Thymus (tissue), 11 donors: ENCODE measurements at regions not wholly inside any gene's neighbourhood (a gene's known extent, or its start where the extent isn't known, plus 50 kb on each side); places are given as distances from the start of the nearest gene placed in this dataset.

Experiments used
- DNase-seq, 9 donors: peaks; one replicate each; pipeline ENCODE4 v3.0.0-alpha.2; 2013; ENCODE audit warnings: low spot score in 9 of 9, low read depth in 6 of 9, missing footprints in 1 of 9
- H3K27ac ChIP-seq, 2 donors: one replicate each; pipeline ENCODE4 v1.5.1; 2013; ENCODE audit warnings: control low read depth in 1 of 2, low read depth in 1 of 2, low read length in 1 of 2, mild to moderate bottlenecking in 1 of 2, moderate library complexity in 1 of 2
- H3K27me3 ChIP-seq, 2 donors: one replicate each; pipeline ENCODE4 v1.5.1; 2013; ENCODE audit warnings: low read length in 1 of 2; ENCODE audit not compliant: control insufficient read depth in 2 of 2, insufficient read depth in 1 of 2
- H3K36me3 ChIP-seq, 2 donors: one replicate each; pipeline ENCODE4 v1.5.1; 2013; ENCODE audit warnings: low read length in 1 of 2, mild to moderate bottlenecking in 1 of 2, moderate library complexity in 1 of 2; ENCODE audit not compliant: control insufficient read depth in 2 of 2, insufficient read depth in 2 of 2
- H3K4me1 ChIP-seq, 2 donors: one replicate each; pipeline ENCODE4 v1.5.1; 2013; ENCODE audit warnings: low read length in 2 of 2; ENCODE audit not compliant: control insufficient read depth in 2 of 2, insufficient read depth in 2 of 2
- H3K4me3 ChIP-seq, 2 donors: one replicate each; pipeline ENCODE4 v1.5.1; 2013; ENCODE audit warnings: low read length in 2 of 2, control low read depth in 1 of 2, mild to moderate bottlenecking in 1 of 2
- H3K9me3 ChIP-seq, 2 donors: one replicate each; pipeline ENCODE4 v1.5.1; 2013; ENCODE audit warnings: low read length in 1 of 2, mild to moderate bottlenecking in 1 of 2; ENCODE audit not compliant: control insufficient read depth in 2 of 2, insufficient read depth in 1 of 2
- WGBS: extraction: QIAGEN DNeasy Blood & Tissue Kit; methylation state at CpG from one replicate; pipeline ENCODE4 v1.1.7; 2013; 5-methylcytosine and 5-hydroxymethylcytosine counted together
- donor health status: healthy.

- Histone ChIP-seq H3K27ac (no peak overlapping the region), H3K9me3 (no peaks in the 10 kb centered on the region), H3K4me1 (no peaks in the 10 kb centered on the region), H3K4me3 (no peak overlapping the region), H3K27me3 (no peaks in the 10 kb centered on the region), H3K36me3 (no peaks in the 10 kb centered on the region)
- DNase-seq: no peak
- 51% methylated on average over 11 of the region's 11 CpGs for WGBS
These were observed 364.1 kb downstream of the SS18 start for GRCh38 chr18:25726298-25726697.

GRCh38 chr18:25725501-25725900 lies 364.9 kb downstream of the SS18 start:
- Histone ChIP-seq H3K27ac (no peak overlapping the region), H3K9me3 (no peaks in the 10 kb centered on the region), H3K27me3 (no peaks in the 10 kb centered on the region), H3K4me1 (no peaks in the 10 kb centered on the region), H3K36me3 (no peaks in the 10 kb centered on the region), H3K4me3 (no peak overlapping the region)
- DNase-seq: no peak
- 93% methylated on average over 2 of the region's 2 CpGs for WGBS

GRCh38 chr18:25724997-25725396 lies 365.4 kb downstream of the SS18 start:
- Histone ChIP-seq H3K27me3 (no peaks in the 10 kb centered on the region), H3K9me3 (no peaks in the 10 kb centered on the region), H3K36me3 (no peaks in the 10 kb centered on the region), H3K27ac (no peak overlapping the region), H3K4me3 (no peak overlapping the region), H3K4me1 (no peaks in the 10 kb centered on the region)
- DNase-seq: no peak
- WGBS: 85% methylated on average over 4 of the region's 4 CpGs

- H3K4me1 ChIP-seq: no peaks in the 10 kb centered on the region
- H3K9me3 ChIP-seq: no peaks in the 10 kb centered on the region
- DNase-seq: no peak
- H3K27me3 ChIP-seq: no peaks in the 10 kb centered on the region
- H3K36me3 ChIP-seq: no peaks in the 10 kb centered on the region
- WGBS: 93% methylated on average over 2 of the region's 2 CpGs
- H3K4me3 ChIP-seq: no peak overlapping the region
- no peak overlapping the region for H3K27ac ChIP-seq
These were observed 366.3 kb downstream of the SS18 start for GRCh38 chr18:25724121-25724520.

GRCh38 chr18:25713103-25713502 lies 361.1 kb upstream of the ZNF521 start:
- DNase-seq: no peak
- H3K4me1 ChIP-seq: no peaks in the 10 kb centered on the region
- H3K9me3 ChIP-seq: peaks cover 0 to 6% of the 10 kb centered on the region in 2 donors
- no peaks in the 10 kb centered on the region for H3K27me3 ChIP-seq
- WGBS: 91% methylated on average over 4 of the region's 4 CpGs
- H3K36me3 ChIP-seq: no peaks in the 10 kb centered on the region
- H3K4me3 ChIP-seq: no peak overlapping the region
- H3K27ac ChIP-seq: no peak overlapping the region

GRCh38 chr18:25710981-25711380 lies 359.0 kb upstream of the ZNF521 start:
- no peak overlapping the region for H3K27ac ChIP-seq
- H3K36me3 ChIP-seq: no peaks in the 10 kb centered on the region
- H3K4me3 ChIP-seq: no peak overlapping the region
- no peak for DNase-seq
- no peaks in the 10 kb centered on the region for H3K4me1 ChIP-seq
- 14% methylated on average over 3 of the region's 3 CpGs for WGBS
- peaks cover 0 to under 1% of the 10 kb centered on the region in 2 donors for H3K9me3 ChIP-seq
- H3K27me3 ChIP-seq: no peaks in the 10 kb centered on the region

- H3K27ac ChIP-seq: no peak overlapping the region
- DNase-seq: no peak
- no peaks in the 10 kb centered on the region for H3K4me1 ChIP-seq
- no peaks in the 10 kb centered on the region for H3K9me3 ChIP-seq
- H3K27me3 ChIP-seq: no peaks in the 10 kb centered on the region
- no peak overlapping the region for H3K4me3 ChIP-seq
- 96% methylated on average over 2 of the region's 2 CpGs for WGBS
- H3K36me3 ChIP-seq: no peaks in the 10 kb centered on the region
These were observed 353.7 kb upstream of the ZNF521 start for GRCh38 chr18:25705650-25706049.

- Histone ChIP-seq H3K4me3 (no peak overlapping the region), H3K36me3 (no peaks in the 10 kb centered on the region), H3K27me3 (no peaks in the 10 kb centered on the region), H3K9me3 (no peaks in the 10 kb centered on the region), H3K4me1 (no peaks in the 10 kb centered on the region), H3K27ac (no peak overlapping the region)
- 94% methylated on average over 10 of the region's 10 CpGs for WGBS
- DNase-seq: no peak
These were observed 352.5 kb upstream of the ZNF521 start for GRCh38 chr18:25704494-25704893.

GRCh38 chr18:25704071-25704470 lies 352.1 kb upstream of the ZNF521 start:
- 93% methylated on average over 6 of the region's 6 CpGs for WGBS
- no peak overlapping the region for H3K27ac ChIP-seq

GRCh38 chr18:25701821-25702220 lies 349.9 kb upstream of the ZNF521 start:
- DNase-seq: no peak
- H3K36me3 ChIP-seq: no peaks in the 10 kb centered on the region
- WGBS: 97% methylated on average over 5 of the region's 5 CpGs

More at GRCh38 chr18:25704071-25704470, 352.1 kb upstream of the ZNF521 start:
- Histone ChIP-seq H3K4me1 (no peaks in the 10 kb centered on the region), H3K27me3 (no peaks in the 10 kb centered on the region), H3K36me3 (no peaks in the 10 kb centered on the region), H3K9me3 (no peaks in the 10 kb centered on the region), H3K4me3 (no peak overlapping the region)
- DNase-seq: no peak

More at GRCh38 chr18:25701821-25702220, 349.9 kb upstream of the ZNF521 start:
- no peaks in the 10 kb centered on the region for H3K4me1 ChIP-seq
- no peak overlapping the region for H3K27ac ChIP-seq
- H3K4me3 ChIP-seq: no peak overlapping the region
- no peaks in the 10 kb centered on the region for H3K27me3 ChIP-seq
- no peaks in the 10 kb centered on the region for H3K9me3 ChIP-seq
